A673 (cell line): ENCODE measurements at regions not wholly inside any gene's neighbourhood (a gene's known extent, or its start where the extent isn't known, plus 50 kb on each side); places are given as distances from the start of the nearest gene placed in this dataset.

ENCODE experiments used
- BruUV-seq: library from RNA; stranded (reverse); fragments of 400-500 nt; replicated peaks from 2 replicates; lab custom pipeline; 2021; lab: Mats Ljungman, UMichigan
- CTCF ChIA-PET: fragments of 300-600 bp; sonication (Branson Sonifier 250); formaldehyde crosslinking; loops from one replicate; lab custom pipeline; 2022; ENCODE audit warnings: antibody characterized with exemption; lab: Charles Lee
- POLR2A ChIA-PET: fragments of 300-600 bp; sonication (Branson Sonifier 250); formaldehyde crosslinking; loops from one replicate; lab custom pipeline; 2022; ENCODE audit warnings: antibody characterized with exemption; ENCODE audit not compliant: low non-redundant PET; lab: Charles Lee
- DNase-seq: peaks from one replicate; pipeline ENCODE4 v3.0.0-alpha.2; 2015; ENCODE audit warnings: low spot score
- H3K27ac ChIP-seq: fragments of 200-600 bp; sonication (generic); 2 replicates; pipeline ENCODE4 v1.5.1; 2016; ENCODE audit warnings: mixed run types, low read depth, mild to moderate bottlenecking, mixed read lengths, antibody characterized with exemption, low read length; ENCODE audit not compliant: poor library complexity, severe bottlenecking
- H3K27me3 ChIP-seq: fragments of 200-600 bp; sonication (generic); replicated peaks from 2 replicates; pipeline ENCODE4 v1.6.1; 2017; ENCODE audit warnings: mixed run types, low read depth, mild to moderate bottlenecking, mixed read lengths, antibody characterized with exemption, low read length; ENCODE audit not compliant: insufficient read depth, poor library complexity
- H3K36me3 ChIP-seq: fragments of 200-600 bp; sonication (generic); 2 replicates; pipeline ENCODE4 v1.6.1; 2016; ENCODE audit warnings: mixed run types, mild to moderate bottlenecking, mixed read lengths, antibody characterized with exemption, low read length; ENCODE audit not compliant: insufficient read depth, poor library complexity, severe bottlenecking
- H3K4me1 ChIP-seq: fragments of 200-600 bp; sonication (generic); 2 replicates; pipeline ENCODE4 v1.6.1; 2017; ENCODE audit warnings: mixed run types, mild to moderate bottlenecking, mixed read lengths, antibody characterized with exemption, low read length; ENCODE audit not compliant: insufficient read depth, poor library complexity, severe bottlenecking
- H3K4me3 ChIP-seq: fragments of 200-600 bp; sonication (generic); 2 replicates; pipeline ENCODE4 v1.5.1; 2016; ENCODE audit warnings: low read depth, mixed run types, mild to moderate bottlenecking, mixed read lengths, low read length; ENCODE audit not compliant: poor library complexity, severe bottlenecking
- H3K9me3 ChIP-seq: fragments of 200-600 bp; sonication (generic); 2 replicates; pipeline ENCODE4 v1.6.1; 2016; ENCODE audit warnings: mixed run types, low read depth, mild to moderate bottlenecking, mixed read lengths, antibody characterized with exemption, low read length; ENCODE audit not compliant: poor library complexity, severe bottlenecking
- EZH2 ChIP-seq: fragments of 200-600 bp; sonication (generic); IDR thresholded peaks from 2 replicates; pipeline ENCODE4 v1.6.1; 2017; ENCODE audit warnings: borderline replicate concordance, low read depth, mild to moderate bottlenecking, mixed read lengths, antibody characterized with exemption, low read length; ENCODE audit not compliant: poor library complexity, severe bottlenecking
- intact Hi-C: fragments of 100-400 bp; cut with micrococcal nuclease; formaldehyde crosslinking; loops from one replicate; pipeline ENCODE4 v1.10.0; 2022; ENCODE audit not compliant: unreplicated experiment
- TF ChIP-seq, protein P1 (sequence below): fragments of 300-800, 200-600 bp; sonication (generic); conservative IDR thresholded peaks from 2 replicates; pipeline ENCODE4 v1.5.1; 2017; ENCODE audit warnings: low read depth, mild to moderate bottlenecking, antibody characterized with exemption, low read length, moderate library complexity, mixed read lengths

GRCh38 chr6:22078288-22078687 lies 218.5 kb downstream of the PRL start:
- Histone ChIP-seq H3K27ac (no peak overlapping the region), H3K4me3 (no peak overlapping the region), H3K9me3 (no peaks in the 10 kb centered on the region), H3K36me3 (no peaks in the 10 kb centered on the region), H3K27me3 (no peaks in the 10 kb centered on the region), H3K4me1 (no peaks in the 10 kb centered on the region)
- no peak for DNase-seq
- intact Hi-C loops = no loop called here
- no peak for TF ChIP-seq EZH2
- TF ChIP-seq, protein P1, sequence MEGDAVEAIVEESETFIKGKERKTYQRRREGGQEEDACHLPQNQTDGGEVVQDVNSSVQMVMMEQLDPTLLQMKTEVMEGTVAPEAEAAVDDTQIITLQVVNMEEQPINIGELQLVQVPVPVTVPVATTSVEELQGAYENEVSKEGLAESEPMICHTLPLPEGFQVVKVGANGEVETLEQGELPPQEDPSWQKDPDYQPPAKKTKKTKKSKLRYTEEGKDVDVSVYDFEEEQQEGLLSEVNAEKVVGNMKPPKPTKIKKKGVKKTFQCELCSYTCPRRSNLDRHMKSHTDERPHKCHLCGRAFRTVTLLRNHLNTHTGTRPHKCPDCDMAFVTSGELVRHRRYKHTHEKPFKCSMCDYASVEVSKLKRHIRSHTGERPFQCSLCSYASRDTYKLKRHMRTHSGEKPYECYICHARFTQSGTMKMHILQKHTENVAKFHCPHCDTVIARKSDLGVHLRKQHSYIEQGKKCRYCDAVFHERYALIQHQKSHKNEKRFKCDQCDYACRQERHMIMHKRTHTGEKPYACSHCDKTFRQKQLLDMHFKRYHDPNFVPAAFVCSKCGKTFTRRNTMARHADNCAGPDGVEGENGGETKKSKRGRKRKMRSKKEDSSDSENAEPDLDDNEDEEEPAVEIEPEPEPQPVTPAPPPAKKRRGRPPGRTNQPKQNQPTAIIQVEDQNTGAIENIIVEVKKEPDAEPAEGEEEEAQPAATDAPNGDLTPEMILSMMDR = no peak
- ChIA-PET POLR2A (no interaction called here), CTCF (no interaction called here)
- no TSS peak for BruUV-seq

- no peaks in the 10 kb centered on the region for H3K27me3 ChIP-seq
- no peaks in the 10 kb centered on the region for H3K9me3 ChIP-seq
- CTCF ChIA-PET = no interaction called here
- intact Hi-C loops = no loop called here
- no peak overlapping the region for H3K4me3 ChIP-seq
- TF ChIP-seq, protein P1 = no peak
- no peak overlapping the region for H3K27ac ChIP-seq
- BruUV-seq = no TSS peak
- no peaks in the 10 kb centered on the region for H3K36me3 ChIP-seq
- H3K4me1 ChIP-seq = no peaks in the 10 kb centered on the region
- DNase-seq = peak; percentile 78
- POLR2A ChIA-PET = no interaction called here
Observed at GRCh38 chr6:22078802-22079545, 217.9 kb downstream of the PRL start.

DNA sequence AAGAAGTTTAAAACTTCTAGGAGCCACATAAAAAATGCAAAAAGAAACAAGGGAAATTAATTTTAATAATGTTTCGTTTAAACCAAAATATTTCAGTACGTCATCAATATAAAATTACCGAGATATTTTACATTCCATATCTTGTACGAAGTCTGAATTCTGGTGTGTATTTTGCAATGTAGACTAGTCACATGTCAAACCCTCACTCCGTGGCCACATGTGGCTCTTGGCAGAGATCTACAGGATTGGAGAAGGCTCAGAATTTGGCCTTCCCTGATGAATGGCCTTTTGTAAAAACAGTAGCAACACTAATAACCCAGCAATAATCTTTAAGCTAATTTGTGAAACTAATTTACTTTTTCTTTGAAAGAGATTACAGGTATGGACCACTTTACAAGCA lies 217.1 kb downstream of the PRL start:
- POLR2A ChIA-PET = no interaction called here
- CTCF ChIA-PET = no interaction called here
- DNase-seq = no peak
- Histone ChIP-seq H3K4me3 (no peak overlapping the region), H3K36me3 (no peaks in the 10 kb centered on the region), H3K27ac (no peak overlapping the region), H3K27me3 (no peaks in the 10 kb centered on the region), H3K9me3 (no peaks in the 10 kb centered on the region), H3K4me1 (no peaks in the 10 kb centered on the region)
- no peak for TF ChIP-seq EZH2
- TF ChIP-seq, protein P1 = no peak
- intact Hi-C loops = no loop called here
- BruUV-seq = no TSS peak
